Type B pancreatic cell (in vitro differentiated cells): ENCODE measurements at regions not wholly inside any gene's neighbourhood (a gene's known extent, or its start where the extent isn't known, plus 50 kb on each side); places are given as distances from the start of the nearest gene placed in this dataset.

ENCODE experiments used
- DNase-seq: peaks from one replicate; pipeline ENCODE4 v3.0.0; 2021; ENCODE audit warnings: mixed read lengths; ENCODE audit not compliant: unreplicated experiment; ENCODE audit errors: extremely low spot score
- H3K27ac Mint-ChIP-seq: 2 replicates; pipeline ENCODE4 v1.8.0; 2021; ENCODE audit warnings: mild to moderate bottlenecking, mixed read lengths
- H3K27me3 Mint-ChIP-seq: 2 replicates; pipeline ENCODE4 v1.8.0; 2021; ENCODE audit warnings: mixed read lengths
- H3K36me3 Mint-ChIP-seq: 2 replicates; pipeline ENCODE4 v1.8.0; 2021; ENCODE audit warnings: mixed read lengths
- H3K4me1 Mint-ChIP-seq: one replicate; pipeline ENCODE4 v1.8.0; 2021; ENCODE audit warnings: mixed read lengths; ENCODE audit not compliant: unreplicated experiment
- H3K4me3 Mint-ChIP-seq: 2 replicates; pipeline ENCODE4 v1.8.0; 2021; ENCODE audit warnings: mild to moderate bottlenecking, mixed read lengths
- H3K9me3 Mint-ChIP-seq: 2 replicates; pipeline ENCODE4 v1.8.0; 2021; ENCODE audit warnings: mixed read lengths
- CTCF ChIP-seq: fragments of 200-600 bp; sonication (generic); conservative IDR thresholded peaks from 2 replicates; pipeline ENCODE4 v1.5.0; 2021; ENCODE audit warnings: antibody characterized with exemption, mild to moderate bottlenecking

- Mint-ChIP-seq H3K36me3 (no peaks in the 10 kb centered on the region), H3K27ac (no peak overlapping the region), H3K27me3 (no peaks in the 10 kb centered on the region), H3K4me3 (no peak overlapping the region), H3K9me3 (peaks cover 14% of the 10 kb centered on the region), H3K4me1 (no peaks in the 10 kb centered on the region)
- no peak for DNase-seq
- no peak for TF ChIP-seq CTCF
These were observed 1186.8 kb downstream of the DTWD2 start for GRCh38 chr5:117801583-117801982.

- no peak overlapping the region for H3K27ac Mint-ChIP-seq
- H3K36me3 Mint-ChIP-seq, result no peaks in the 10 kb centered on the region
- no peak overlapping the region for H3K4me3 Mint-ChIP-seq
- no peak for TF ChIP-seq CTCF
- DNase-seq, result no peak
- peaks cover 14% of the 10 kb centered on the region for H3K9me3 Mint-ChIP-seq
- H3K4me1 Mint-ChIP-seq, result no peaks in the 10 kb centered on the region
- no peaks in the 10 kb centered on the region for H3K27me3 Mint-ChIP-seq
These were observed 1188.1 kb downstream of the DTWD2 start for GRCh38 chr5:117800261-117800660.

GRCh38 chr5:117794847-117795246 is 1193.5 kb downstream of the DTWD2 start:
- Mint-ChIP-seq H3K4me3 (no peak overlapping the region), H3K27me3 (no peaks in the 10 kb centered on the region)

GRCh38 chr5:117793963-117794362 is 1194.4 kb downstream of the DTWD2 start:
- no peak for TF ChIP-seq CTCF
- Mint-ChIP-seq H3K36me3 (no peaks in the 10 kb centered on the region), H3K27ac (no peak overlapping the region), H3K4me1 (peaks cover 3% of the 10 kb centered on the region), H3K9me3 (no peaks in the 10 kb centered on the region), H3K27me3 (no peaks in the 10 kb centered on the region), H3K4me3 (no peak overlapping the region)
- DNase-seq, result no peak

More at GRCh38 chr5:117794847-117795246, 1193.5 kb downstream of the DTWD2 start:
- no peaks in the 10 kb centered on the region for H3K36me3 Mint-ChIP-seq
- H3K9me3 Mint-ChIP-seq, result no peaks in the 10 kb centered on the region
- no peak for TF ChIP-seq CTCF
- no peak for DNase-seq
- no peak overlapping the region for H3K27ac Mint-ChIP-seq
- H3K4me1 Mint-ChIP-seq, result peaks cover 3% of the 10 kb centered on the region

- no peak for DNase-seq
- Mint-ChIP-seq H3K4me1 (peaks cover 3% of the 10 kb centered on the region), H3K4me3 (no peak overlapping the region), H3K27me3 (no peaks in the 10 kb centered on the region), H3K9me3 (no peaks in the 10 kb centered on the region), H3K27ac (no peak overlapping the region), H3K36me3 (no peaks in the 10 kb centered on the region)
- TF ChIP-seq CTCF, result no peak
These were observed 1195.9 kb downstream of the DTWD2 start for GRCh38 chr5:117792476-117792875.

- no peak overlapping the region for H3K4me3 Mint-ChIP-seq
- no peaks in the 10 kb centered on the region for H3K9me3 Mint-ChIP-seq
- peaks cover 3% of the 10 kb centered on the region for H3K4me1 Mint-ChIP-seq
- no peak for DNase-seq
- no peak overlapping the region for H3K27ac Mint-ChIP-seq
- no peaks in the 10 kb centered on the region for H3K36me3 Mint-ChIP-seq
- no peaks in the 10 kb centered on the region for H3K27me3 Mint-ChIP-seq
- no peak for TF ChIP-seq CTCF
These were observed 1199.8 kb downstream of the DTWD2 start for GRCh38 chr5:117788596-117788995.
